Heart right ventricle (tissue), 16 donors: ENCODE measurements at regions not wholly inside any gene's neighbourhood (a gene's known extent, or its start where the extent isn't known, plus 50 kb on each side); places are given as distances from the start of the nearest gene placed in this dataset.

ENCODE experiments used
- ATAC-seq, 8 donors: fragments of 200-7000 bp; cut with Tn5 transposase; one replicate each; pipeline ENCODE4 v1.9.1; 2020; ENCODE audit warnings: mild to moderate bottlenecking in 8 of 8, moderate library complexity in 8 of 8, moderate number of reproducible peaks in 1 of 8
- DNase-seq, 2 donors: peaks; one replicate each; pipeline ENCODE4 v3.0.0-alpha.2; 2020
- H3K27ac ChIP-seq, 10 donors: fragments of 200-600 bp; sonication (generic) in 2 of 10; one replicate each; pipeline versions ENCODE4 v1.5.0 to v1.8.0; 2020 to 2022; ENCODE audit warnings: mild to moderate bottlenecking in 3 of 10
- H3K27me3 ChIP-seq, 7 donors: fragments of 200-600 bp; one replicate each; pipeline ENCODE4 v1.8.0; 2021 to 2022; ENCODE audit warnings: mild to moderate bottlenecking in 2 of 7
- H3K36me3 ChIP-seq, 9 donors: fragments of 200-600 bp; sonication (generic) in 1 of 9; one replicate each; pipeline versions ENCODE4 v1.5.0 to v1.8.0; 2020 to 2022; ENCODE audit warnings: mild to moderate bottlenecking in 2 of 9
- H3K4me1 ChIP-seq, 9 donors: fragments of 200-600 bp; sonication (generic) in 1 of 9; one replicate each; pipeline versions ENCODE4 v1.5.0 to v1.8.0; 2020 to 2022; ENCODE audit warnings: mild to moderate bottlenecking in 4 of 9
- H3K4me3 ChIP-seq, 10 donors: fragments of 200-600 bp; sonication (generic) in 2 of 10; one replicate each; pipeline versions ENCODE4 v1.5.0 to v1.8.0; 2020 to 2022; ENCODE audit warnings: mild to moderate bottlenecking in 7 of 10, moderate library complexity in 2 of 10
- H3K9me3 ChIP-seq, 11 donors: fragments of 200-600 bp in 10 of 11; sonication (generic) in 2 of 11; one replicate each; pipeline versions ENCODE4 v1.5.0 to v1.8.0; 2013 to 2022; ENCODE audit warnings: mild to moderate bottlenecking in 2 of 11, control low read depth in 1 of 11, moderate library complexity in 1 of 11
- CTCF ChIP-seq, 9 donors: fragments of 200-600 bp; sonication (generic) in 2 of 9; IDR thresholded peaks; one replicate each; pipeline versions ENCODE4 v1.5.0 to v1.8.0; 2021 to 2022; ENCODE audit warnings: antibody characterized with exemption in 9 of 9, mild to moderate bottlenecking in 5 of 9, moderate library complexity in 1 of 9
- WGBS, 2 donors: extraction: QIAGEN DNeasy Blood & Tissue Kit; methylation state at CpG; one replicate each; pipeline ENCODE4 v1.1.7; 2013; ENCODE audit warnings: inconsistent platforms in 1 of 2; 5-methylcytosine and 5-hydroxymethylcytosine counted together
- intact Hi-C, 10 donors: fragments of 100-400 bp; cut with DNase I; formaldehyde crosslinking; loops; one replicate each; pipeline versions ENCODE4 v1.11.1 to v1.14.2; 2022
- donor health status: Arrhythmogenic right ventricular cardiomyopathy.
- donor health status: ischemic (EF 13 %, LVEDD 7.1; RV severe dilation, severe dysfunction).
- donor health status: healthy with polysubstance abuse.
- donor health status: DM: no; HTN: yes; CAD: no.
- donor health status: DM: no; HTN: no; CAD: no.
- donor health status: ischemic (EF 25% LVEDD 6.9; RV normal size, moderate dysfunction).
- donor health status: ischemic (EF 25% LVEDD 5.7; RV mildly dilated, moderate dysfunction).
- donor health status: healthy.
- donor health status: DM: yes; HTN: yes; CAD: no.
- donor health status: Ischemic cardiomyopathy.
- donor health status: ischemic (EF 35%, LVEDD 5.7; RV mildly dilated, moderate dysfunction).
- donor health status: nonischemic (EF 11% LVEDD 7.7; RV severe dilation, severe dysfunction).
- donor health status: DM: yes; HTN: yes; CAD: no.
- donor health status: PGD.
- donor health status: ischemic (EF 29% LVEDD 5.4; RV normal size, mild dysfunction).
- donor health status: nonischemic (EF 23%, LVEDD 6.1; RV moderate dilation, normal function).

- ATAC-seq = no peak
- intact Hi-C loops = loop anchor here in 5 of 10 donors (10.0 kb wide), 5 partner anchors 166 to 406 kb away; no protein-coding TSS in a partner anchor
- Histone ChIP-seq H3K9me3 (peaks cover 0 to 3% (median 0%) of the 10 kb centered on the region in 11 donors), H3K27ac (no peak overlapping the region), H3K27me3 (no peaks in the 10 kb centered on the region), H3K4me3 (no peak overlapping the region), H3K4me1 (no peaks in the 10 kb centered on the region), H3K36me3 (no peaks in the 10 kb centered on the region)
- TF ChIP-seq CTCF (IDR thresholded peaks at IDR 0.05) = no peak
- DNase-seq = no peak
- 91 to 92% methylated on average over 9 of the region's 9 CpGs for WGBS, 2 donors
Observed at GRCh38 chr10:55098452-55098851, 297.4 kb upstream of the PCDH15 start.

- ATAC-seq (no peak), DNase-seq (no peak)
- H3K4me3 ChIP-seq = no peak overlapping the region
- no peaks in the 10 kb centered on the region for H3K9me3 ChIP-seq
- no peaks in the 10 kb centered on the region for H3K27me3 ChIP-seq
- TF ChIP-seq CTCF (IDR thresholded peaks at IDR 0.05) = peak; percentile 62 to 89 (median 74)
- H3K36me3 ChIP-seq = no peaks in the 10 kb centered on the region
- 0 to 2% methylated on average over 1 of the region's 1 CpG for WGBS, 2 donors
- H3K4me1 ChIP-seq = no peaks in the 10 kb centered on the region
- H3K27ac ChIP-seq = no peak overlapping the region
- intact Hi-C loops = loop anchor here in 8 of 10 donors (5.0 to 10.0 kb wide), 6 partner anchors 173 to 413 kb away; no protein-coding TSS in a partner anchor
Observed at GRCh38 chr10:55091691-55092328, 290.8 kb upstream of the PCDH15 start.

- peaks cover 0 to 3% (median 0%) of the 10 kb centered on the region in 11 donors for H3K9me3 ChIP-seq
- no peak for ATAC-seq
- intact Hi-C loops = no loop called here
- 77 to 82% methylated on average over 1 of the region's 1 CpG for WGBS, 2 donors
- no peaks in the 10 kb centered on the region for H3K27me3 ChIP-seq
- no peak overlapping the region for H3K27ac ChIP-seq
- TF ChIP-seq CTCF (IDR thresholded peaks at IDR 0.05) = no peak
- no peak overlapping the region for H3K4me3 ChIP-seq
- no peaks in the 10 kb centered on the region for H3K36me3 ChIP-seq
- no peak for DNase-seq
- H3K4me1 ChIP-seq = no peaks in the 10 kb centered on the region
Observed at GRCh38 chr10:55078121-55078520, 277.1 kb upstream of the PCDH15 start.

- H3K4me1 ChIP-seq = no peaks in the 10 kb centered on the region
- no peak overlapping the region for H3K4me3 ChIP-seq
- no peaks in the 10 kb centered on the region for H3K27me3 ChIP-seq
- H3K36me3 ChIP-seq = no peaks in the 10 kb centered on the region
- H3K27ac ChIP-seq = no peak overlapping the region
- intact Hi-C loops = no loop called here
- 82 to 84% methylated on average over 1 of the region's 1 CpG for WGBS, 2 donors
- no peak for ATAC-seq
- DNase-seq = no peak
- H3K9me3 ChIP-seq = peaks cover 0 to 6% (median 0%) of the 10 kb centered on the region in 11 donors
- no peak for TF ChIP-seq CTCF (IDR thresholded peaks at IDR 0.05)
Observed at GRCh38 chr10:55065185-55065584, 264.2 kb upstream of the PCDH15 start.
